ENCODE measurements at regions not wholly inside any gene's neighbourhood (a gene's known extent, or its start where the extent isn't known, plus 50 kb on each side); places are given as distances from the start of the nearest gene placed in this dataset.

DNA sequence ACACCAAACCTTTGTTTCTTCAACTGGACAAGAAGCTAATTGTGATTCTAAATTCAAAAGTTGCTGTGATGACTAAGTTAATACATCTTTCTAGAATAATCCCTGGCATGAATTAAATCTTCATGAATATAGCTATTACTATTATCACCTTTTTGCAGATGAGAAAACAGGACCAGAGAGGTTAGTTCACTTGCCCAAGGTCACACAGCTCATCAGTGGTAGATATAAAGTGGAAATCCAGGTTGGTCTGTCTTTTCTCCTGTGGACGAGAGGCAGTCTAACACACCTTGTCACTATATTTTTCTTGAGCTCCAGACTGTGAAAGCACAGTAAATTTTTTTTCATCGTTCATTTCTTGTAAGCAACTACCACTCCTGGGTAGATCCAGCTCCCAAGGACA lies 247.6 kb upstream of the LRTM1 start:
- no peak for DNase-seq (ENCODE audit: low spot score)

DNA sequence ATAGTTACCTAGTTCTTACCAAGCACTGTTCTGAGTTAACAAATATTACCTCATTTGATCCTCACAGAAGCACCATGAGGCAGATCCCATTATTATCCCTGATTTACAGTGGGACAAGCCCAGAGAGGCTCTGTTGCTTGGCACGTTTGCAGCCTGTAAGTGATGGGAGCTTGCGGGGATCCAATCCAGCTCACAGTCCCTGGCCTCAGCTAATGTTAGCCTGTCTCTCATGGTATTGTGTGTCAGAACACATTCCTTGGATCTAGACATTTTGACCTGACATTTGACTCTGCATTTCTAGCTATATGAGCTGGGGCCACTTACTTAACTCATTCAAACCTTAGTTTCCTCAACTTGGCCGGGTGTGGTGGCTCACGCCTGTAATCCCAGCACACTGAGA lies 246.9 kb upstream of the LRTM1 start:
- no peak for DNase-seq (ENCODE audit: low spot score)

DNA sequence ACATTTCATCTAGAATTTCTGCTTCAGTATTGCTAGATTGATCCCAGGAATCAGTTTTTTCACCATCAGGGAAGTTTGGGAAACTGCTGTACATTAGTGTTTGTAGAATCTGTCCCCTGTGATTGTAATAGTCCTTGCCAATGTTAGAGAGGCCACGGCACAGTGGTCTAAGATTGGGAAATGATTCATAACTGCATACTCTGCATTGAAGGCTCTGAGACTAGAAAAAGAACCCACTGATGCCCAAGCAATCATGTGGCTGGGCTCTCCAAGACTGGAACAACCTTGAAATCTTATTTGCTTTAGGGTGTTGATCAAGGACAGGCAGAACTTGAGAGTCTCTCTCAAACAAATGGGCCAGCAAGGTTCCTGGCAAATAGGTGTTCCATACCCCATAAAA lies 245.6 kb upstream of the LRTM1 start:
- DNase-seq (ENCODE audit: low spot score) = no peak

DNA sequence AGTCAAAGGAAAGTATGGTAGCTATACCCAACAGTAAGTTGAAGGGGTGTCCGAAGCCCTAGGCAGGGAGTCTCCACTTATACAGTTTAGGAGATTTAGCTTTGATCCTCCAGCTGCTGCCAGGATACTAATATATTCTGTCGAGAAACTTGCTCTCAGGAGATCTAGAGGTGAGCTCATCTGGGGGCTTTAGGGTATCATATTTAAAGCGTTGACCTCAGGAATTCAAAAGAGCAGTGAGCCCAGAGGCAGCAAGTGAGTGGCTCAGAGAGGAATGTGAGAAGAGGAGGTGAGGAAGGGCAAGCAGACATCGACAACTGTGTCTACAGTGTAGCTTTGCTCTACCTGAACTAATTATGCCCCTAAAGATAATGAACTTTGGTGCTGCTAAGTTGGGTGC lies 245.1 kb upstream of the LRTM1 start:
- DNase-seq (ENCODE audit: low spot score) = no peak

DNA sequence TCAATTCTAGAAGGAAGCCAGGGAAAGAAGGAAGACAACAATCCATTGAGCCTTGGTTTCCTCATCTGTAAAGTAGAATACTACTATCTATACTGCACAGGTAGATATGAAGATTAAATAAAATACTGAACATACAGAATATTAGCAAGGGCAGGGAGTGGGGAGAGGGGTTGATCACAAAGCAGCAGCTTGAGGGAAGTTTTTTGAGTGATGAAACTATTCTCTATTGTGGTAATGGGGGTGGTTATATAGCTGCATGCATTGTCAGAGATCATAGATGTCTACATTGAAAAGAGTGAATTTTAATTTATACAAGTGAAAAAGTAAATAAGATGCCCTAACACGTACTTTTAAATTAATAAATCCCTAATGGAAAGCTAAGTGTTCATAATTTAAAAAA lies 242.6 kb upstream of the LRTM1 start:
- DNase-seq (ENCODE audit: low spot score) = no peak

DNA sequence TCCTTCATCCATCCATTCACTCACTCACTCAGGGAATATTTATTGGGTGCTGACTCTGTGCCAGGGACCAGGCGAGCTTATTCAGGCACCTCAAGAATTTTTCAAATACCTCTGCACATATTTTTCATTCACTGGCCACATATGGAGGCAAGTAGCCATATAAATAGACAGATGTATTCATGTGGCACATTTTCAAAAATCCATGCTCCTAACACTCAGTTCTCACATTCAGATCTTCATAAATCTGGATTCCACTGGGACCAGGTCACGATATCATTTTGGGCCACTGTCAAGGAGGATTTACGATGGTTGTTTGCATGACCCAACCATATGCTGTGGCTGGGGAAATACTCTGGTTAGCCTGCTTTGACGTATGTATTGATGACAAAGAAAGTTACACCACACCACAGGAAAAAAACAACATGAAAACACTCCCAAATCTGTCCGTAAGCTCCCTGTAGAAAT lies 241.8 kb upstream of the LRTM1 start:
- DNase-seq (ENCODE audit: low spot score) = peak; percentile 81

DNA sequence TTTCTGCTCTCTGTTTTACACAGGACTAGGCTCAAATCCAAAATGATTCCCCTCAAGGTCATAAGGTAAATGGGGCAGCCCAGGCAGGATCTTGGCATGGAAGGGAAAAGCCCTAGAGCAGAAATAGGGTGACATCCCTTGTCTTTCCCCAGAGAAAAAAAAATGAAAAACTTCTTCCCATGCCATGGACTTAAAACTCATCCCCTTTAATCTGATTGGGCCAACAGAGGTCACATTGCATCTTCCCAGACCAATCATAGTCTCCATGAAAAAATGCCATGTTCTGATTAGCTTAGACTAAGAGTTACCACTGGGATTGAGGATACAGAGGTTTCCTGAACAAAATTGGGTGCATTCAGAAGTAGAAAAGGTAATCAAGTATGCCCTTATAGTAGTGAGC lies 241.3 kb upstream of the LRTM1 start:
- DNase-seq (ENCODE audit: low spot score) = peak; percentile 45

DNA sequence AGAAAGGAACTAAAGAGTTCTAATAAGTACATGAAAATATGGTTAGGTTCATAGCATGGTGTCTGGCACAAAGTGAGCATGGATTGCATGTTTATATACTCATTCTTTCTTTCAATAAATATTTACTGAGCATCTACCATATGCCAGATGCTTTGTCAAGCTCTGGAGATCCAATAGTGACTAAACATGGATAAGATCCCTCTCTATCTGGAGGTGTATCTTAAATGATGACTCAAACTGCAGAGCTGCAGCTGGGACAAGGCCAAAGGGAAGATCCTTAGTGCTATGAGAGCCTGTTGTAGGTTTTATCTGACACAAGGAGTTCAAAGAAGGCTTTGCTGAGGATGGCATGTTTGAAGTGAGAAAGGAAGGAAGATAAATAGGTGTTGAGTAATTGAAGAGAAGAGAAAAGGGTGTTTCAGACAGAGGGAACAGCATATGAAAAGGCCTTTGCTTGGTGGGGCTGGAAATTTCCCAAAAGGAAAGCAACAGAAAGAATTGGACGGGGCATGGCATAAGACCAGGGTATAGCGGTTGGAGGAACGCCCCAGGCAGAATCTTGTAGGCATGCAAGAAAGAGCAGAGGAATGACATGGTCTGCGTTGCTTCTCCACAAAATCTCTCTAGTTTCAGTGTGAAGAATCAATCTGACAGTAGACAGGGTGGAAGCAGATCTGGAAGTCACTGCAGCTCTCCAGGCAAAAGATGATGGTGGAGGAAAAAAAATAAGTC lies 239.9 kb upstream of the LRTM1 start:
- DNase-seq (ENCODE audit: low spot score) = no peak

DNA sequence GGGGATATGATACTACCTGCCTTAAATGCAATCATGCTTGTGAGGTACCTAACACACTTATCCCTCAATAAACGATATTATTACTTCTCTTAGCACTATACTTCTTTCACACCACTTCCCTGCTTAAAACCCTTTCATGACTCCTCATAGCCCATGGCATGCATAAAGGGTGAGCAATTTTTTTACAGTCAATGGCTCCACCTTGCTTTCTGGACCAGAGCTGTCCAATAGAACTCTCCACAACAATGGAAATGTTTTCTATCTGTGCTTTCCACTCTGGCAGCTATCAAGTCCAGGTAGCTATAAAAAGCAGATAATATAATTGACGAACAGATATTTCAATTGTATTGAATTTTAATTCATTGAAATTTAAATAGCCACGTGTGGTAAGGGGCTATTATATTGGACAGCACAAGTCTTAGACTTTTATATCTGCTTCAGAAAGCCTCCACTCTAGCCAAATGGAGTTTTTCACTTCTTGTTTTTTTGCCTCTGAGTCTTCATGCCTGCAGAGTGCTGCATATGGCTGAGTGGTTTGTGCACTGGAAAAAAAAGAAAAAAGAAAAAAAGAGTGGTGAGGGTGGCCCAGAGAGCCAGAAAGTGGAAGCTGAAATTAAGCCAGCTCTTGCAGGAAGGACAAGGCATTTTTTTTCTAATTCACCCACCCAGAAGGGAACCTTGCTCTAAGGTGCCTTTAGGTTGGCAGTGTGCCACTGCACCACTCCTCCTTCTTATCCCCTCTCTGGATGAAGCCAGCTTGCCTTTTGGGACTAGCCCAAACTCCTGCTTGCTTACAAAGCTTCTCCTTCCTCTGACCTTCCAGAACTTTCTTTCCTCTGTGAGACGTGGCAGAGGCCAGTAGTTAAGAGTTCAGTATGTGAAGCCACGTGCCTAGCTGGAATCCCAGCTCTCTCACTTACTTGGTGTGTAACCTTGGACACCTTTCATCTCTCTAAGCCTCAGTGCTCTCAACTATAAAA lies 239.0 kb upstream of the LRTM1 start:
- no peak for DNase-seq (ENCODE audit: low spot score)

DNA sequence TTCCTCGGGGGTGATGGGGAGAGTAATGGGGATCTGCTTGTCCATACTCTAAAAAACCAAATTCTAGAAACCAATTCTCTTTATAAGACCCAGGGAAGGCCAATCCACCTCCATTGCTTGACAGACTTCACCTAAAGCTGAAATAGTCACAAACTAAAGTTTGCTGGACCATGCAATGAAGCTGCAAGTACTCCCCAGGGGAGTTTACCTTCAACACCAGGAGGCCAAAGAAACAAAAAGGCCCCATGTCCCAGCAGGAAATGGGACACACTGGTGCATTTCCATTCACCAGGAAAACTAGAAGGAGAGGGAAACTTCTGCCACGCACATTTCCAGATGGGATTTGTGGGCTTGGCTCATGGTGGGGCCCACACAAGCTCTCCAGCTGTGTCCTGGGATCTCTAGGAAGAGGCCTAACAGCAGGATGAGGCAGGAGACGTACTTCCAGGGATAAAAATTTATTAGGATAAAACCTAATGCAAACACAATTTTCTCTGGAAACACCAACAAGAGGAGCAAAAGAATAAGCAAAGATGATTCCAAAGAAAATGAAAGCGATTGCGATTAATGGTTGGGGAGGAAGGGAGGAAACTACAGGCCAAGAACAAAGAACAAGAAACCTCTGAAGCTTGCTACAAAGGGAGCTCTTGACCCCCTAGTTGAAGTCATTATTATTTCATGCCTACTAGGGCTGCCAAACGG lies 238.0 kb upstream of the LRTM1 start:
- no peak for DNase-seq (ENCODE audit: low spot score)

DNA sequence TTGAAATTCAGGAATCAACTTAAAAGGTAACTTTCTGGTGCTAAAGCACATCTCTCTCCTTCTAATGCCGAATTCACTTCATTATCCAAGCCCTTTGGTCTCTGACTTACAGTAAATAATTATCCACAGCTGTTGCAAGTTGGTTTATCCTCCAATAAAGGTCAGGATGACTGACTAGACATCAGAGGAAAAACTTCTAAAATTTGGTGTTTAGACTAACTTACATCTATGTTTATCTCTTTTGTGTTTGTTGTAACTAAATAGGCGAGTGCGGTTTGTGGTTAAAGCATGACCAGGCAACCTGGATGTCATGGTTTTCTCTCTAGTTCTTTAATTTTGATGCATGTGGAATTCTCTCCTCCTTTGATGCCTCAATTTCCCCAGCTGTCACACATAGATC lies 237.4 kb upstream of the LRTM1 start:
- DNase-seq (ENCODE audit: low spot score) = no peak

DNA sequence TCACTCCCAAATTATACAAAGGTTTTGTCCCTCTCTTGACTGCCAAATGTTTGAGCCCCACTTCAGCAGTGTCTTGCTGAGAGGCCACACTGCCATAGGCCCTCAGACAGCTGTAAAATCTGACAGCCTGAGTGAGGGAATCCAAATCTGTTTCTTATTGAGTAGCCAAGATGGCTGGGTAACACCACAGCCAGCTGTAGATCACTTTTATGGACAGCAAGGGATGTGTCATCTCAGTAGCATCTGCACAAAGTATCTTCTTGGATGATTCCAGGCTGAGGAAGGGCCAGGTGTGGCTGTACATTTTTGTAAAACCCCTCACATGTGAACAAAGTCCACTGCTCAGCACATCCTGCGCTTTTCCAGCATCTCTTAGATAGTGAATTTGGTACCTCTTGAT lies 237.0 kb upstream of the LRTM1 start:
- DNase-seq (ENCODE audit: low spot score) = no peak

DNA sequence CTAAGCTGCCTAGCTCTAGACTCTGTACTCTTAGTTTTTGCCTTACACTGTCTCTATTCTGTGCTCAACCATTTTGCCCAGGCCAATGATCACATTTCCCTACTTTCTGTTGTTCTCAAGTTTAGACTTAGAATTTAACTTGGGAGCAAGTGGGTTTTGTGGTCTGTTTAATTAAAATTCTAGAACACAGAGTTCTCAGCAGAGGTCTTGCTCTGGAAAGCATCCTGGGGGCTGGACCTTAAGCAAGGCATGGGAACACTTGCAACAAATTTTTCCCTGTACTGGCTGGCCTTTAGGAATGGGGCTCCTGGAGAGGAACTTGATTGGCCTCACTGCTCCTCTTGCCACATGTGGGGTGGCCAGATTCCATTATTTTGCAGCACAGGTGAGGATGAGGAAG lies 236.3 kb upstream of the LRTM1 start:
- no peak for DNase-seq (ENCODE audit: low spot score)

DNA sequence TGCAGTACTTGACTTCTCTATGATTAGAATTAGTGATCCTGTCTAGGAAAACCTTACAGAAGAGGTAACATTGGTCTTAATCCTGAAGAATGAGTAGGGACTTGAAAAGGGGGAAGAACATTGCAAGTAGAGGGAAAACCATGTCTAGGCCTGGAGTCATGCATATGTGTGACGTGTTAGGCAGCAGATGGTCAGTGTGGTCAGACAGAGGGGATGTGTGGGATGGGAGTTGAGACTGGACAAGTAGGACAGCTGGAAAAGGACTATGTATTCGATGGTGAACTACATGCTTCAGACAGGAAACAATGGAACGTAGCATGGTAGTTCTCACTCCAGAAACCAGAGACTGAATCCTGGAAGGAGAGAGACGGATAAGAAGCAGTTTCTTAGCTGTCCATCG lies 235.6 kb upstream of the LRTM1 start:
- DNase-seq (ENCODE audit: low spot score) = no peak

DNA sequence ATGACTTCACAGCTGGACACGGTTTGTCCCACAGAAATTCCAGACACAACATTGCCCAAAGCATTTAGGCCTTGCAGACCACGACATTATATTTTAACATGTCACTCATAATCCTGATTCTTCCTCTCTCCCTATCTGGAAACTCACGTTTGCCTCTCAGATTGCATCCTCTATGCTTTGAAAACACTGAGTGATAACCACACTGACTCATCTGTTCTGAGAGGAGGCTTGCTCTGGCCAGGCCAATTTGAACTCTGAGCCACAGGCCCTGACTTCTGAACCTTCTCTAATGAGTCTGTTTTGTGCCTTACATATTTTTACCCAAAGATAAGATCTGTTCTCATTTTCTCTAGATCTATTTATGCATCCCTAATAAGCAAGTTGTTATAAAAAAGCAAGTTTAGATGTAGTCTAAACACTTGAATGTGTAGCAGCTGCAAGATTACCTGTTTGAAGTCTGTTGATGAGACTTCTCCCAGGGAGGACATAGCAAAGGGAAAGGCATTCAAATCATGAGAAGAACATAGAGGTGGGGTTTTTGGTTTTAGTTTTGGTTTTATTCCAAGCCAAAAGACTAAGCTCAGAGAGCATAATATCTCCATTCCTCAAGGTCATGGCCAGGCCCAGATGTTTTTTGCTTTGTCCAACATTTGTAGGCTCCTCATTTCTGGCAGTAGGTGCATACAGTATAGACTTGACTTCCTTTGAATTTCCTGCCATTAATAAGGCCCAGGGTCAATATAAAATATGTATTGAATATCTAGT lies 234.4 kb upstream of the LRTM1 start:
- DNase-seq (ENCODE audit: low spot score) = peak; percentile 56

DNA sequence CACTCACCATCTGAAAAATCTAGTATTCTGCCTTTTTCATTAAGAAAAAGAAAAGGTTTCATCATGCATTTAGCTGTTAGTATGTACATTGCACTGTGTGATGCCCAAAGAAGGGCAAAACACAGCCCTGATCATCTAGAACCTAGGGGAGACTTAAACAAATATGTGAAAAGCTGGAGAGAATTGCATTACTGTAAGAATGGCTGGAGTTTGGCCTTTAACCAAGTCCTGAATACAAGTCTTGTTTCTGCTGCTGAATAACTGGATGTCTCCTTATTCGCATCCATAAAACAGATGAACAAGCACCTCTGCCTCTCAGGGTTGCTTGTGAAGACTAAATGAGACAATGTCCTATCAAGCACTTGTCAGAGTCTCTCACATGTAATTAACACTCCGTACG lies 233.4 kb upstream of the LRTM1 start:
- DNase-seq (ENCODE audit: low spot score) = no peak

DNA sequence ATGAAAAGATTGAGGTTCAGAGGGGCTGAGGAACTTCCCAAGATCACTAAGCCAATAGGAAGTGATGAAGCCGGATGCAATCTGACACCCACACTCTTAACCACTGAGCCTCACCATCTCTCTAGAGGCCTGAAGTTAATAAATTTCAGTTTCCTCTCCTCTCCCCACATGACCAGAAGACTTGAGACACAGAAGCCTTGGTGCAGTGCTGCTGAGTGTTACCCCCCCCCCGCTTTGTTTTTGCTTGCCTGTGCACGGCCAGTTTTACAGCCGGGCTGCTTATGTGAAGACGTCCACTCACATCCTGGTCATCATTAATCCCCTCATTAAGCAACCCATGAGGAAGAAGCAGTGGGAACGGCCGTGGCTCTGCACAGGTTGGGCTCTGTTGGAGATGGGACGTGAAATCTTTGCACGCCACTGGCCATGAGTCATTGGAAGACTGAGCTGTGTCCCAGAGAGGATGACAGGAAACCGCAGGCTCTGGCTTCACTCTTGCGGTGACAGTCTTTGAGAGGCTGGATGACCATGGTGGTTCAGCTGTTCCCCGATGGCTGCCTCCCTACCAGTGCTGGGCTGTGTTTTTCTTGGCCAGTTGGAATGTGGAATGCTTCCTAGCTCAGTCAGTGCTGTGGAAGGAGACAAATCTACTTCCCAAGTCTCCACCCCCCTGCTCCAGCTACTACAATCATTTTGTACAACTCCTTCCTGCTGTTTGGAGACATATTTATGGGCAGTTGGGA lies 232.6 kb upstream of the LRTM1 start:
- DNase-seq (ENCODE audit: low spot score) = peak; percentile 89

DNA sequence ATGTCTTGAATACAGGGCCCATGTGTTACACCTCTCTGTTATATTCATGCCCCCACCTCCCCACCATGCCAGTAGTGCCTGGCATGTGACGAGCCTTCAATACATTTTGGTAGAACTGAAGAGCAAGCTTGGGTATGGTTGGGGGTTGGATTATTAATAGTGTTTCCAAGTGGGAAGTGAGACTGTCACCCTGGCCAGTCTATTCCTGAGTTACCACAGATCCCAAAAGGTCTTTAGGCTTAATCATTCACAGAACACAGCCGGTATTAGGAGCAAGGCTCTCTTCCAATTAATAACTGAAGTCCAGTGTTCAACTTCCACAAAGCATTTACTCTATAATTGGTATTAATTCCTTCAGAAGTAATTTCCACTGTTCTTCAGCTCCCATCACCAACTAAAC lies 231.9 kb upstream of the LRTM1 start:
- DNase-seq (ENCODE audit: low spot score) = no peak

DNA sequence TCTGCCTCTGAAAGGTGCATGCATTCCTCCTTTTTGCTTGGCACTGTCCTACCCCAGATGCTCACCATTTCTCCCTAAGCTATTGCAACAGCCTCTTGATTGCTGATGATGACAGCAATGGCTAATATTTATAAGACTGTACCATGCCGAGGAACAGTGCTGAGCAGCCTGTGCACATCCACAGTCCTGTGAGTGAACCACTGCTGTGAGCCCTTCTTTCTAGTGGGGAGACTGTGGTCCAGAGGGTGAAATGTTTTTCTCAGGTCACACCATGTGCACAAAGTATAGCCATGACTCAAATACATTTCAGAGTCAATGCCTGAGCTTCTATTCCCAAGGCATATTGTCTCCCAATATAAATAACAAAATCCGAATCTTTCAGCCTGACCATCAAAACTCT lies 231.2 kb upstream of the LRTM1 start:
- DNase-seq (ENCODE audit: low spot score) = no peak

DNA sequence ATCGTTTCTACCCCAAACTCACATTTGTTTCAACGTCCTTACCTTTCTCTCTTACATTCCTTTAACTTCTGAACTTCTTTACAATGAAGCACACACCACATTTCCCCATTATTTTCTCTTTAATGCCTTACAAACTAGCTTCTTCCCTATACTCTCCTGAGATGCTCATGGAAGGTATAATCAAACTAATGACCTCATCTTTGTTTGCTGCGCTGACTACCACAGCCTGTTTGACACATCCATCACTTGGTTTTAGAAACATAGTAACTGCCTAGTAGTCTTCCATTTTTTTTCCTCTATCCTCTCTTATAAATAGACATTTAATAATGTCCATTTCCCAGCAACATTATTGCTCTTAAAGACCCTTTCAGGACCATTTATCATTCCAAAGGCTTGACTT lies 230.5 kb upstream of the LRTM1 start:
- DNase-seq (ENCODE audit: low spot score) = no peak

DNA sequence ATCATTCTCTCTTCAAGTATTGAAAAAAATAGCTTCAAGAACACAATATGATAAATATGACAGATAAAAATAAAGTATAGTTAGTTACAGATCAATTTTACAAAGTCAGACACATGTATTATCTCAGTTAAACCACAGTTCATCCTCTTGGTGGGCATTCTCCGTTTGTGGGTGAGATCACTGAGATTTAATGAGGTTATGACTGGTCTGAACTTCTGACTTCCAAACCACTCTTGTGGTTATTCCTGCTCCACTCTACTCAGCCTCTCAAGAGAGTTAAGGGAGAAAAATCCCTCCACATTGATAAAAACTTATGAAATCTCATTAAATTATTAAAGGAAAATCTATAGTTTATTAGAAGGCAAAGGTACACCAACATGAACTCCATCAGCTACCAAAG lies 229.9 kb upstream of the LRTM1 start:
- DNase-seq (ENCODE audit: low spot score) = peak; percentile 37
